ENCODE measurements at regions not wholly inside any gene's neighbourhood (a gene's known extent, or its start where the extent isn't known, plus 50 kb on each side); places are given as distances from the start of the nearest gene placed in this dataset.
A peak's percentile ranks its signal among the peaks of the same experiment; 100 is the strongest.

DNA sequence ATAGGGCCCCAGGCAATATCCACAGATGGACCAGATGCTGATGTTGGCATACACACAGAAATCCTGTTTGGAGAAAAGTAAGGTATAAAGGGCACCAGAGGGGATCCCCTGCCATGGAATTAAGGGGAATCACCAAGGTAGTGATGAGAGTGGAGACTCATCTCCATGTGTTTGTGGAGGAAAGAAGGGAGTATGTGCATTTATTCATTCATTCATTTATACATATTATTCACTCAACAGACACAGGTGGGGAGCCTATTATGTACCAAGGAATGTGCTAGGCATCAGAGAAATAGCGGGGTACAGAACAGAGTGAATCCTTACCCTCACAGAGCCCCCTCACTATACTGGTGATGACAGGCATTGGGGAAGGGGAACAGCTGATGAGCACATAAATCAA is 116.8 kb upstream of the IL12B start:
- Histone ChIP-seq H3K4me3 (no peak overlapping the region), H3K9me3 (no peaks in the 10 kb centered on the region), H3K27me3 (no peaks in the 10 kb centered on the region), H3K4me1 (peaks cover 0 to 18% (median 9%) of the 10 kb centered on the region in 4 donors), H3K36me3 (no peaks in the 10 kb centered on the region), H3K27ac (no peak overlapping the region)
- TF ChIP-seq, protein P1, sequence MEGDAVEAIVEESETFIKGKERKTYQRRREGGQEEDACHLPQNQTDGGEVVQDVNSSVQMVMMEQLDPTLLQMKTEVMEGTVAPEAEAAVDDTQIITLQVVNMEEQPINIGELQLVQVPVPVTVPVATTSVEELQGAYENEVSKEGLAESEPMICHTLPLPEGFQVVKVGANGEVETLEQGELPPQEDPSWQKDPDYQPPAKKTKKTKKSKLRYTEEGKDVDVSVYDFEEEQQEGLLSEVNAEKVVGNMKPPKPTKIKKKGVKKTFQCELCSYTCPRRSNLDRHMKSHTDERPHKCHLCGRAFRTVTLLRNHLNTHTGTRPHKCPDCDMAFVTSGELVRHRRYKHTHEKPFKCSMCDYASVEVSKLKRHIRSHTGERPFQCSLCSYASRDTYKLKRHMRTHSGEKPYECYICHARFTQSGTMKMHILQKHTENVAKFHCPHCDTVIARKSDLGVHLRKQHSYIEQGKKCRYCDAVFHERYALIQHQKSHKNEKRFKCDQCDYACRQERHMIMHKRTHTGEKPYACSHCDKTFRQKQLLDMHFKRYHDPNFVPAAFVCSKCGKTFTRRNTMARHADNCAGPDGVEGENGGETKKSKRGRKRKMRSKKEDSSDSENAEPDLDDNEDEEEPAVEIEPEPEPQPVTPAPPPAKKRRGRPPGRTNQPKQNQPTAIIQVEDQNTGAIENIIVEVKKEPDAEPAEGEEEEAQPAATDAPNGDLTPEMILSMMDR (IDR thresholded peaks at IDR 0.05) = no peak
- DNase-seq = no peak
- intact Hi-C loops (cut with DNase I; ENCODE audit: low total_unique reads) = loop anchor here (10.0 kb wide), 1 partner anchor 318 kb away; no protein-coding TSS in a partner anchor

DNA sequence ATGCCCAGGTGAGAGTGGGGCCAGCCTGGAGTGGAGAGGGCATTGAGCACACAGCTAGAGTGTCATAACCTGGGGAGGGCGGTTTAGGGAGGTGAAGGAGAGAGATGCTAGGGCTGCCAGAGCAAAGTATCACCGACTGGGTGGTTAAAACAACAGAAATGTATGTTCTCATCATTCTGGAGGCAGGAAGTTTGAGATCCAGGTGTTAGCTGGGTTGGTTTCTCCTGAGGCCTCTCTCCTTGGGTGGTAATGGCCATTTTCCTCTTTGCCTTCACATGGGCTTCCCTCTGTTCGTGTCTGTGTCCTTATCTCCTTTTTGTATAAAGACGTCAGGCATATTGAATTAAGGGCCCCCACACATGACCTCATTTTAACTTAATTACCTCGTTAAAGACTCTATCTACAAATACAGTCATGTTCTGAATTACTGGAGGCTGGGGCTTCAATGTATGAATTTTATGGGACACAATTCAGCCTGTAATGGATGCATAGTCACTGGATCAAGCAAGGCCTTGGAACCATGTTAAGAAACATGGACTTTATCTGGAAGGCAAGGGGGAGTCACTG is 118.6 kb upstream of the IL12B start:
- Histone ChIP-seq H3K9me3 (no peaks in the 10 kb centered on the region), H3K36me3 (no peaks in the 10 kb centered on the region), H3K4me1 (peaks cover 0 to 19% (median 9%) of the 10 kb centered on the region in 4 donors), H3K27me3 (no peaks in the 10 kb centered on the region), H3K4me3 (no peak overlapping the region), H3K27ac (no peak overlapping the region)
- intact Hi-C loops (cut with DNase I; ENCODE audit: low total_unique reads) = loop anchor here (10.0 kb wide), 1 partner anchor 316 kb away; no protein-coding TSS in a partner anchor
- TF ChIP-seq, protein P1 (IDR thresholded peaks at IDR 0.05) = no peak
- no peak for DNase-seq

DNA sequence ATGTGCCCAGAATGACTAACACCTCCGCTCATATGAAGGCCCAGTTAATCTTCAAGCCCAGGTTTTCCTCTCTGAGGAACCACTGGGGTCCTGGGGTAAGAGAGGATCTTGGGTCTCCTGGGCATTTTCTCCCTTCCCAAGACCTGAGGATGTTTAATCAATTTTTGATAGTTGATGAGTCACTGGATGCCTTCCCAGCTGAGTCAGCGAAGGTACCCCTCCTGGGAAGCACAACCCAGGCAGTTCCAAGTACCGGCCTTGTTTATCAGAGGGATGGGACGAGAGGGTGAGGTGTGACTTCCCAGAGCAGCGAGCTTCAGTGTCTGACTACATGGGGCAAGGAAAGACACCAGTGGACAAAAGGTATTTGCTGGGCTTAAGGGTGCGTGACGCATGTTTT is 119.6 kb upstream of the IL12B start:
- intact Hi-C loops (cut with DNase I; ENCODE audit: low total_unique reads) = loop anchor here (5.0 to 10.0 kb wide), 2 partner anchors 315 to 467 kb away; partner anchors contain the start of gene ADRA1B
- H3K4me1 ChIP-seq = peaks cover 0 to 19% (median 9%) of the 10 kb centered on the region in 4 donors
- no peaks in the 10 kb centered on the region for H3K27me3 ChIP-seq
- no peak overlapping the region for H3K4me3 ChIP-seq
- DNase-seq = no peak
- TF ChIP-seq, protein P1 (IDR thresholded peaks at IDR 0.05) = no peak
- no peak overlapping the region for H3K27ac ChIP-seq
- no peaks in the 10 kb centered on the region for H3K9me3 ChIP-seq
- H3K36me3 ChIP-seq = no peaks in the 10 kb centered on the region

DNA sequence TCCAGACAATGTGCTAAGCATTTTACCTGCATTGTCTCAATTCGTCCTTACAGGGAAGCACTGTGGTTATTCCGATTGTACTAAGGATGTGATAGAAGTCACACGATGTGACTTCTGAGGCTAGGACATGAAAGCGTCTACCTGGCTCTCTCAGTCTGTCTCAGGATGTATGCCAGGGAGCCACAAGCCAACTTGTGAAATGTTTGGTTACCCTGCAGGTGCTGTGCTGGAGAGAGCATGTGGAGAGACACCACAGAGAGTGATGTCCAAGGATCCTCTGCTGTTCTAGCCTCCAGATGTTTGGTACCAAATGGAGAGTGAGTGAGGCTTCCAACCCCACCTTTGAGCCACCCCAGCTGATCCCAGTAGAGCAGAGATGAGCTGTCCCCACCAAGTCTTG is 120.1 kb upstream of the IL12B start:
- no peak for DNase-seq
- peaks cover 0 to 19% (median 9%) of the 10 kb centered on the region in 4 donors for H3K4me1 ChIP-seq
- no peaks in the 10 kb centered on the region for H3K36me3 ChIP-seq
- no peaks in the 10 kb centered on the region for H3K9me3 ChIP-seq
- TF ChIP-seq, protein P1 (IDR thresholded peaks at IDR 0.05) = no peak
- intact Hi-C loops (cut with DNase I; ENCODE audit: low total_unique reads) = loop anchor here (5.0 kb wide), 1 partner anchor 467 kb away; the partner anchor contains the start of gene ADRA1B
- H3K27ac ChIP-seq = peak overlapping the region; percentile 75 to 78
- no peaks in the 10 kb centered on the region for H3K27me3 ChIP-seq
- H3K4me3 ChIP-seq = no peak overlapping the region

DNA sequence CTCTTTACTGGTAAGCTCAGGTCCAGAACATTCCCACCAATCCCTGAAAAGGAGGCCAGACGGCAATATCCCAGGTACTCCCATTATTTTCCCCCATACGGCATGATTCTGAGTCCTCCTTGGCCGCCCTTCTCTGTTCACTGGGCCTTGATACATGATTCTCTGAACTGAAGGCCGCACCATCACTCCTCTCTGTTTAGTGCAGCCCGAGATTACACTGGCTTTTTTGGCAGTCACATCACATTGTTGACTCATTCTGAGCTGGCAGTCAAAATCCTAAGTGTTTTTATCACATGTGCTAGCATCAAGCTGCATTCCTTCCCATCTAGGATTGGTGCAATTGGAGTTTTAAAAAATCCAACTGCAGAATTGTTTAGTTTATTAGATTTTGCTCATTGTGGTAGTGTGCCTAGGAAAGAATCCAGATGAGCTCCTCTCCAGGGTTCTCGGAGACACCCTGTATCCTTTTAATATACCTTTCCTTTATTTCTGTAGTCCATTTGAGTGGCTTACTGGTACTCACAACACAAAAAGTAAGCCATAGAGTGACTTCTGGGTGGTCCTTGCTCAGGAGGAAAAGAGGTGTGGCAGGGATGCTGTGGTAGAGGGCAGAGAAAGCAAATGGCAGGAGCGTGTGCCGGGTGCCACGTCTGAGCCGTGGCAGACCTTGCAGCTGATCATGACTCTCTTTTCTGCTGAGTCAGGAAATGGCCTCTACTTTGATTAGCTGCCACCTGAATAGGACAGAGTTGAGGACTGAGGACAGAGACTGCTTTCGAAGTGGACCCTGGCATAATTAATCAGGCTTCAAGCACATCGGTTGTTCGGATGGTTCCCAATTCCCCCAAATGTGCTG is 121.1 kb upstream of the IL12B start:
- no peaks in the 10 kb centered on the region for H3K36me3 ChIP-seq
- H3K4me3 ChIP-seq = no peak overlapping the region
- H3K4me1 ChIP-seq = peaks cover 0 to 19% (median 9%) of the 10 kb centered on the region in 4 donors
- no peaks in the 10 kb centered on the region for H3K27me3 ChIP-seq
- intact Hi-C loops (cut with DNase I; ENCODE audit: low total_unique reads) = loop anchor here (5.0 kb wide), 1 partner anchor 466 kb away; the partner anchor contains the start of gene ADRA1B
- peak overlapping the region; percentile 75 to 78 for H3K27ac ChIP-seq
- DNase-seq = peak; percentile 71 to 83
- TF ChIP-seq, protein P1 (IDR thresholded peaks at IDR 0.05) = no peak
- H3K9me3 ChIP-seq = no peaks in the 10 kb centered on the region
